ENCODE measurements at regions not wholly inside any gene's neighbourhood (a gene's known extent, or its start where the extent isn't known, plus 50 kb on each side); places are given as distances from the start of the nearest gene placed in this dataset.

- Histone ChIP-seq H3K79me2 (ENCODE audit: control insufficient read depth, insufficient read depth, low read length) (no peaks in the 10 kb centered on the region), H3K4me1 (ENCODE audit: control insufficient read depth, extremely low read depth, insufficient read depth, low read length) (peaks cover 14% of the 10 kb centered on the region), H3K9ac (replicated peaks; ENCODE audit: extremely low read depth, insufficient read depth, low read length) (no peak overlapping the region), H4K20me1 (replicated peaks; ENCODE audit: control insufficient read depth, extremely low read depth, insufficient read depth, low read length) (no peaks in the 10 kb centered on the region), H3K27me3 (ENCODE audit: control insufficient read depth in 2 of 2, insufficient read depth in 2 of 2, low read length in 2 of 2) (no peaks in the 10 kb centered on the region), H3K36me3 (ENCODE audit: control insufficient read depth in 2 of 2, extremely low read depth in 1 of 2, insufficient read depth in 2 of 2, low read length in 2 of 2) (no peaks in the 10 kb centered on the region), H3K4me2 (ENCODE audit: insufficient read depth, low read length) (no peak overlapping the region), H3K27ac (ENCODE audit: insufficient read depth, low read depth, low read length) (no peak overlapping the region), H3K9me3 (replicated peaks; ENCODE audit: control insufficient read depth, insufficient read depth, low read length) (no peaks in the 10 kb centered on the region), H3K9me1 (replicated peaks; ENCODE audit: control insufficient read depth, extremely low read depth, insufficient read depth, low read length) (no peaks in the 10 kb centered on the region), H3K4me3 (replicated peaks in 1 of 3; ENCODE audit: insufficient read depth in 1 of 3, low read depth in 1 of 3, low read length in 3 of 3) (no peak overlapping the region), H2AFZ (ENCODE audit: low read depth, low read length) (no peak overlapping the region)
- BruUV-seq (replicated peaks): no TSS peak
- FAIRE-seq: no peak
- dilution Hi-C loops (cut with MboI; ENCODE audit: extremely low pct_ligation_motif_present, low sequenced_read_pairs): no loop called here
- TF ChIP-seq EZH2 (IDR thresholded peaks at IDR 0.05; ENCODE audit: borderline replicate concordance, low read depth, low read length, severe bottlenecking) (no peak), JUN (IDR thresholded peaks at IDR 0.05; ENCODE audit: borderline replicate concordance, insufficient read depth, insufficient read length, low read depth) (no peak), FOS (IDR thresholded peaks at IDR 0.05; ENCODE audit: borderline replicate concordance, insufficient read depth, low read length) (no peak), POLR2A (IDR thresholded peaks at IDR 0.05; ENCODE audit: low read depth, low read length) (no peak), MYC (IDR thresholded peaks at IDR 0.05; ENCODE audit: low read depth, low read length) (no peak), MAX (IDR thresholded peaks at IDR 0.05; ENCODE audit: insufficient read depth, insufficient read length) (no peak), POLR2AphosphoS5 (IDR thresholded peaks at IDR 0.05; ENCODE audit: insufficient read depth, low read depth, low read length) (no peak), GATA2 (IDR thresholded peaks at IDR 0.05; ENCODE audit: insufficient read depth, insufficient read length, low read depth, low read length) (no peak), CTCF (IDR thresholded peaks at IDR 0.05; ENCODE audit: extremely low read depth in 1 of 2, insufficient read depth in 1 of 2, low read depth in 1 of 2, low read length in 2 of 2) (no peak)
- ChIA-PET POLR2A (no interaction called here), CTCF (interaction anchor here (1.6 kb wide), 1 partner anchor 19 kb away, joined by 4 read pairs; no protein-coding TSS in a partner anchor)
- no peak for DNase-seq (ENCODE audit: low read depth, low spot score)
- intact Hi-C loops (cut with micrococcal nuclease): no loop called here
Observed at GRCh38 chr2:234403074-234403473, 93.8 kb downstream of the ARL4C start.
